H1 (cell line): ENCODE measurements at regions not wholly inside any gene's neighbourhood (a gene's known extent, or its start where the extent isn't known, plus 50 kb on each side); places are given as distances from the start of the nearest gene placed in this dataset.

Source experiments
- ATF3 ChIP-seq: IDR thresholded peaks from 2 replicates; pipeline ENCODE4 v1.6.1; 2011; ENCODE audit warnings: low read depth, mild to moderate bottlenecking, low read length; ENCODE audit not compliant: insufficient read depth
- BACH1 ChIP-seq: IDR thresholded peaks from 2 replicates; pipeline ENCODE4 v1.6.1; 2012; ENCODE audit warnings: low read length, improper control_type of control experiment
- SIX5 ChIP-seq: IDR thresholded peaks from 2 replicates; pipeline ENCODE4 v1.6.1; 2011; ENCODE audit warnings: mild to moderate bottlenecking, low read depth, low read length
- TF ChIP-seq, protein P1 (sequence below): fragments of 300-600 bp; sonication (generic); IDR thresholded peaks from 2 replicates; pipeline ENCODE4 v1.7.1; 2012; ENCODE audit warnings: low read length, moderate library complexity, mild to moderate bottlenecking, inconsistent platforms; ENCODE audit not compliant: insufficient replicate concordance

DNA sequence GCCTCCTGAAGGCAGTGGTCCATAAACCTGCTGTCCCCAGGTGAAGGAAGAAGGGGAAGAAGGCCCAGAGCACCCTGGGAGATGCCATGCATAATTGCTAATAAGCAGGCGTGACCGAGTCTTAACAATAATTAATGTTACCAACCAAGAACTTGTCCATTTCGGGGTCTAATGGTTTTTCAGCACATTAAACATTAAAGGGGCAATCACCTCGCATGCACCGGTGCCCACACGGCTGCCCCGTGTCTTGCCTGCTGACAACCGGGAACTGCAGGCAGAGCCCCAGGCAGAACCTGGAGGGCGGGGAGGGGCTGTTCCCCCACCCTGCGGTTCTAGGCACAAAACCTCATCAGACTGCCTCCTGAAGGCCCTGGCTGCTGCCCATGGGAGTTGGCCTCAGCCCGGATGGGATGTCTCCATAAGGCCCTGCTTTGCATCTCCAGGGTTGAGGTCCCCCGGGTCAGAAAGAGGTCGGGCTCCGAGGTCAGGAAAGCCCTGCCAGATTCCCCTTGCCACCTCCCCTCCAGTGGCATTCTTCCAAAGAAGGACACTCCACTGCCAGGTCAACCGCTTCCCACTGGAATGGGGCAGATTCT lies 169.0 kb downstream of the BUD13 start (continued):
- TF ChIP-seq ATF3 (no peak), SIX5 (no peak), BACH1 (no peak)
- TF ChIP-seq, protein P1, sequence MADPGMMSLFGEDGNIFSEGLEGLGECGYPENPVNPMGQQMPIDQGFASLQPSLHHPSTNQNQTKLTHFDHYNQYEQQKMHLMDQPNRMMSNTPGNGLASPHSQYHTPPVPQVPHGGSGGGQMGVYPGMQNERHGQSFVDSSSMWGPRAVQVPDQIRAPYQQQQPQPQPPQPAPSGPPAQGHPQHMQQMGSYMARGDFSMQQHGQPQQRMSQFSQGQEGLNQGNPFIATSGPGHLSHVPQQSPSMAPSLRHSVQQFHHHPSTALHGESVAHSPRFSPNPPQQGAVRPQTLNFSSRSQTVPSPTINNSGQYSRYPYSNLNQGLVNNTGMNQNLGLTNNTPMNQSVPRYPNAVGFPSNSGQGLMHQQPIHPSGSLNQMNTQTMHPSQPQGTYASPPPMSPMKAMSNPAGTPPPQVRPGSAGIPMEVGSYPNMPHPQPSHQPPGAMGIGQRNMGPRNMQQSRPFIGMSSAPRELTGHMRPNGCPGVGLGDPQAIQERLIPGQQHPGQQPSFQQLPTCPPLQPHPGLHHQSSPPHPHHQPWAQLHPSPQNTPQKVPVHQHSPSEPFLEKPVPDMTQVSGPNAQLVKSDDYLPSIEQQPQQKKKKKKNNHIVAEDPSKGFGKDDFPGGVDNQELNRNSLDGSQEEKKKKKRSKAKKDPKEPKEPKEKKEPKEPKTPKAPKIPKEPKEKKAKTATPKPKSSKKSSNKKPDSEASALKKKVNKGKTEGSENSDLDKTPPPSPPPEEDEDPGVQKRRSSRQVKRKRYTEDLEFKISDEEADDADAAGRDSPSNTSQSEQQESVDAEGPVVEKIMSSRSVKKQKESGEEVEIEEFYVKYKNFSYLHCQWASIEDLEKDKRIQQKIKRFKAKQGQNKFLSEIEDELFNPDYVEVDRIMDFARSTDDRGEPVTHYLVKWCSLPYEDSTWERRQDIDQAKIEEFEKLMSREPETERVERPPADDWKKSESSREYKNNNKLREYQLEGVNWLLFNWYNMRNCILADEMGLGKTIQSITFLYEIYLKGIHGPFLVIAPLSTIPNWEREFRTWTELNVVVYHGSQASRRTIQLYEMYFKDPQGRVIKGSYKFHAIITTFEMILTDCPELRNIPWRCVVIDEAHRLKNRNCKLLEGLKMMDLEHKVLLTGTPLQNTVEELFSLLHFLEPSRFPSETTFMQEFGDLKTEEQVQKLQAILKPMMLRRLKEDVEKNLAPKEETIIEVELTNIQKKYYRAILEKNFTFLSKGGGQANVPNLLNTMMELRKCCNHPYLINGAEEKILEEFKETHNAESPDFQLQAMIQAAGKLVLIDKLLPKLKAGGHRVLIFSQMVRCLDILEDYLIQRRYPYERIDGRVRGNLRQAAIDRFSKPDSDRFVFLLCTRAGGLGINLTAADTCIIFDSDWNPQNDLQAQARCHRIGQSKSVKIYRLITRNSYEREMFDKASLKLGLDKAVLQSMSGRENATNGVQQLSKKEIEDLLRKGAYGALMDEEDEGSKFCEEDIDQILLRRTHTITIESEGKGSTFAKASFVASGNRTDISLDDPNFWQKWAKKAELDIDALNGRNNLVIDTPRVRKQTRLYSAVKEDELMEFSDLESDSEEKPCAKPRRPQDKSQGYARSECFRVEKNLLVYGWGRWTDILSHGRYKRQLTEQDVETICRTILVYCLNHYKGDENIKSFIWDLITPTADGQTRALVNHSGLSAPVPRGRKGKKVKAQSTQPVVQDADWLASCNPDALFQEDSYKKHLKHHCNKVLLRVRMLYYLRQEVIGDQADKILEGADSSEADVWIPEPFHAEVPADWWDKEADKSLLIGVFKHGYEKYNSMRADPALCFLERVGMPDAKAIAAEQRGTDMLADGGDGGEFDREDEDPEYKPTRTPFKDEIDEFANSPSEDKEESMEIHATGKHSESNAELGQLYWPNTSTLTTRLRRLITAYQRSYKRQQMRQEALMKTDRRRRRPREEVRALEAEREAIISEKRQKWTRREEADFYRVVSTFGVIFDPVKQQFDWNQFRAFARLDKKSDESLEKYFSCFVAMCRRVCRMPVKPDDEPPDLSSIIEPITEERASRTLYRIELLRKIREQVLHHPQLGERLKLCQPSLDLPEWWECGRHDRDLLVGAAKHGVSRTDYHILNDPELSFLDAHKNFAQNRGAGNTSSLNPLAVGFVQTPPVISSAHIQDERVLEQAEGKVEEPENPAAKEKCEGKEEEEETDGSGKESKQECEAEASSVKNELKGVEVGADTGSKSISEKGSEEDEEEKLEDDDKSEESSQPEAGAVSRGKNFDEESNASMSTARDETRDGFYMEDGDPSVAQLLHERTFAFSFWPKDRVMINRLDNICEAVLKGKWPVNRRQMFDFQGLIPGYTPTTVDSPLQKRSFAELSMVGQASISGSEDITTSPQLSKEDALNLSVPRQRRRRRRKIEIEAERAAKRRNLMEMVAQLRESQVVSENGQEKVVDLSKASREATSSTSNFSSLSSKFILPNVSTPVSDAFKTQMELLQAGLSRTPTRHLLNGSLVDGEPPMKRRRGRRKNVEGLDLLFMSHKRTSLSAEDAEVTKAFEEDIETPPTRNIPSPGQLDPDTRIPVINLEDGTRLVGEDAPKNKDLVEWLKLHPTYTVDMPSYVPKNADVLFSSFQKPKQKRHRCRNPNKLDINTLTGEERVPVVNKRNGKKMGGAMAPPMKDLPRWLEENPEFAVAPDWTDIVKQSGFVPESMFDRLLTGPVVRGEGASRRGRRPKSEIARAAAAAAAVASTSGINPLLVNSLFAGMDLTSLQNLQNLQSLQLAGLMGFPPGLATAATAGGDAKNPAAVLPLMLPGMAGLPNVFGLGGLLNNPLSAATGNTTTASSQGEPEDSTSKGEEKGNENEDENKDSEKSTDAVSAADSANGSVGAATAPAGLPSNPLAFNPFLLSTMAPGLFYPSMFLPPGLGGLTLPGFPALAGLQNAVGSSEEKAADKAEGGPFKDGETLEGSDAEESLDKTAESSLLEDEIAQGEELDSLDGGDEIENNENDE, result no peak
- TF ChIP-seq, all 59 proteins: peak for 0
